HEK293 (cell line): ENCODE measurements at regions not wholly inside any gene's neighbourhood (a gene's known extent, or its start where the extent isn't known, plus 50 kb on each side); places are given as distances from the start of the nearest gene placed in this dataset.

Experiments
- CTCF ChIA-PET: fragments of 350-600 bp; formaldehyde crosslinking; extraction: SDS; loops from one replicate; lab custom pipeline; 2021; ENCODE audit warnings: antibody characterized with exemption; lab: Yijun Ruan, JAX
- POLR2A ChIA-PET: fragments of 300-600 bp; formaldehyde crosslinking; extraction: SDS; loops from one replicate; lab custom pipeline; 2020; ENCODE audit warnings: antibody characterized with exemption, inconsistent platforms; lab: Yijun Ruan, JAX
- H3K27ac ChIP-seq: fragments of 200-500 bp; sonication (Bioruptor generic); 2 replicates; pipeline ENCODE4 v1.5.1; 2014; ENCODE audit warnings: low read depth, low read length, control low read depth, inconsistent platforms; ENCODE audit errors: extremely low read depth
- H3K36me3 ChIP-seq, 2 experiments: fragments of 200-500 bp in 1 of 2; sonication (Bioruptor generic) in 1 of 2; 1 replicate in 1 of 2; 2 replicates in 1 of 2; pipeline ENCODE4 v1.5.1; 2014 to 2017; ENCODE audit warnings: inconsistent platforms in 2 of 2, low read length in 2 of 2; ENCODE audit not compliant: control insufficient read depth in 2 of 2, insufficient read depth in 1 of 2
- H3K4me1 ChIP-seq: fragments of 200-500 bp; sonication (Bioruptor generic); 2 replicates; pipeline ENCODE4 v1.5.1; 2014; ENCODE audit warnings: mild to moderate bottlenecking, low read length, inconsistent platforms; ENCODE audit not compliant: control insufficient read depth, insufficient read depth
- H3K4me3 ChIP-seq: 2 replicates; pipeline ENCODE4 v1.5.1; 2011; ENCODE audit warnings: low read depth, mild to moderate bottlenecking, control low read depth, low read length, moderate library complexity
- H3K9me3 ChIP-seq: fragments of 200-500 bp; sonication (Bioruptor generic); 2 replicates; pipeline ENCODE4 v1.5.1; 2014; ENCODE audit warnings: low read depth, low read length, inconsistent platforms; ENCODE audit not compliant: control insufficient read depth, insufficient read depth
- EGR2 ChIP-seq: fragments of 450-650 bp; formaldehyde crosslinking; IDR thresholded peaks from 2 replicates; pipeline ENCODE4 v1.5.1; 2016; ENCODE audit warnings: low read depth, missing biosample characterization, missing genetic modification characterization
- ELK4 ChIP-seq: IDR thresholded peaks from 2 replicates; pipeline ENCODE4 v1.6.1; 2011; ENCODE audit warnings: mild to moderate bottlenecking, low read depth, low read length, borderline replicate concordance
- FEZF1 ChIP-seq: fragments of 450-650 bp; formaldehyde crosslinking; IDR thresholded peaks from 2 replicates; pipeline ENCODE4 v1.5.1; 2016; ENCODE audit warnings: missing biosample characterization, missing genetic modification characterization
- MEIS1 ChIP-seq: sonication (generic); formaldehyde crosslinking; IDR thresholded peaks from 2 replicates; pipeline ENCODE4 v1.8.1; 2022; ENCODE audit warnings: missing genetic modification reagents, mild to moderate bottlenecking, borderline replicate concordance
- MYNN ChIP-seq: fragments of 450-650 bp; formaldehyde crosslinking; IDR thresholded peaks from 2 replicates; pipeline ENCODE4 v1.5.1; 2016; ENCODE audit warnings: missing biosample characterization, missing genetic modification characterization, borderline replicate concordance
- MZF1 ChIP-seq: fragments of 450-650 bp; formaldehyde crosslinking; IDR thresholded peaks from 2 replicates; pipeline ENCODE4 v1.5.1; 2017; ENCODE audit warnings: missing biosample characterization, missing genetic modification characterization, borderline replicate concordance
- PRDM10 ChIP-seq: fragments of 450-650 bp; formaldehyde crosslinking; IDR thresholded peaks from 2 replicates; pipeline ENCODE4 v1.5.1; 2016; ENCODE audit warnings: missing biosample characterization, missing genetic modification characterization
- SCRT1 ChIP-seq: fragments of 450-650 bp; formaldehyde crosslinking; IDR thresholded peaks from 2 replicates; pipeline ENCODE4 v1.5.1; 2016; ENCODE audit warnings: missing biosample characterization, missing genetic modification characterization, borderline replicate concordance
- SP3 ChIP-seq: fragments of 450-650 bp; formaldehyde crosslinking; IDR thresholded peaks from 2 replicates; pipeline ENCODE4 v1.5.1; 2016; ENCODE audit warnings: missing biosample characterization, missing genetic modification characterization
- TRIM28 ChIP-seq: IDR thresholded peaks from 2 replicates; pipeline ENCODE4 v1.6.1; 2011; ENCODE audit warnings: low read length, control low read depth, borderline replicate concordance
- ZFHX2 ChIP-seq: fragments of 450-650 bp; formaldehyde crosslinking; conservative IDR thresholded peaks from 2 replicates; pipeline ENCODE4 v1.5.1; 2016; ENCODE audit warnings: missing biosample characterization, missing genetic modification characterization
- ZNF121 ChIP-seq: fragments of 450-650 bp; formaldehyde crosslinking; IDR thresholded peaks from 2 replicates; pipeline ENCODE4 v1.5.1; 2016; ENCODE audit warnings: missing biosample characterization, missing genetic modification characterization
- ZNF18 ChIP-seq: fragments of 450-650 bp; formaldehyde crosslinking; IDR thresholded peaks from 2 replicates; pipeline ENCODE4 v1.5.1; 2016; ENCODE audit warnings: missing biosample characterization, missing genetic modification characterization
- ZNF335 ChIP-seq: fragments of 450-650 bp; formaldehyde crosslinking; conservative IDR thresholded peaks from 2 replicates; pipeline ENCODE4 v1.5.1; 2016; ENCODE audit warnings: missing biosample characterization, missing genetic modification characterization
- ZNF341 ChIP-seq: fragments of 450-650 bp; formaldehyde crosslinking; IDR thresholded peaks from 2 replicates; pipeline ENCODE4; 2016; ENCODE audit warnings: low read depth, missing biosample characterization, missing genetic modification characterization
- ZNF394 ChIP-seq: fragments of 450-650 bp; formaldehyde crosslinking; IDR thresholded peaks from 2 replicates; pipeline ENCODE4 v1.5.1; 2016; ENCODE audit warnings: missing biosample characterization, missing genetic modification characterization, mild to moderate bottlenecking, moderate library complexity, borderline replicate concordance
- ZNF426 ChIP-seq: fragments of 450-650 bp; formaldehyde crosslinking; IDR thresholded peaks from 2 replicates; pipeline ENCODE4 v1.5.1; 2017; ENCODE audit warnings: missing biosample characterization, missing genetic modification characterization, mild to moderate bottlenecking, inconsistent platforms, moderate library complexity
- ZNF558 ChIP-seq: fragments of 450-650 bp; formaldehyde crosslinking; IDR thresholded peaks from 2 replicates; pipeline ENCODE4 v1.5.1; 2016; ENCODE audit warnings: missing biosample characterization, missing genetic modification characterization
- ZNF585B ChIP-seq: fragments of 450-650 bp; formaldehyde crosslinking; IDR thresholded peaks from 2 replicates; pipeline ENCODE4 v1.5.1; 2016; ENCODE audit warnings: missing biosample characterization, missing genetic modification characterization
- ZNF629 ChIP-seq: fragments of 450-650 bp; formaldehyde crosslinking; IDR thresholded peaks from 2 replicates; pipeline ENCODE4 v1.5.1; 2017; ENCODE audit warnings: missing biosample characterization, missing genetic modification characterization
- ZNF843 ChIP-seq: fragments of 450-650 bp; formaldehyde crosslinking; IDR thresholded peaks from 2 replicates; pipeline ENCODE4 v1.5.1; 2016; ENCODE audit warnings: missing biosample characterization, missing genetic modification characterization
- ZSCAN18 ChIP-seq: fragments of 450-650 bp; formaldehyde crosslinking; IDR thresholded peaks from 2 replicates; pipeline ENCODE4 v1.5.1; 2016; ENCODE audit warnings: missing biosample characterization, missing genetic modification characterization

GRCh38 chr3:182216311-182216970, 504.7 kb downstream of the SOX2 start:
- CTCF ChIA-PET, result no interaction called here
- no peak overlapping the region for H3K4me3 ChIP-seq
- no peaks in the 10 kb centered on the region for H3K9me3 ChIP-seq
- no peak for TF ChIP-seq ZNF585B (tag by site-specific recombination)
- peak; percentile 69 for TF ChIP-seq TRIM28
- TF ChIP-seq ZFHX2 (tag by site-specific recombination), result peak; percentile 78
- TF ChIP-seq ZNF341 (tag by site-specific recombination), result peak; percentile 27; the same call in 1 of the 2 replicates
- TF ChIP-seq PRDM10 (tag by site-specific recombination), result peak; percentile 52; the same call in 1 of the 2 replicates
- TF ChIP-seq SCRT1, result no peak
- 0 out of 2 replicates have a peak, but pooled peaks have one; percentile 24 for TF ChIP-seq MZF1 (tag by site-specific recombination)
- TF ChIP-seq SP3 (tag by site-specific recombination), result no peak
- TF ChIP-seq ELK4, result no peak
- TF ChIP-seq ZNF121 (tag by site-specific recombination), result no peak
- peak; percentile 43; the same call in 1 of the 2 replicates for TF ChIP-seq ZNF843
- peak; percentile 71 for TF ChIP-seq EGR2 (tag by site-specific recombination)
- TF ChIP-seq ZNF558, result no peak
- peaks cover 7% of the 10 kb centered on the region for H3K4me1 ChIP-seq
- H3K36me3 ChIP-seq, result no peaks in the 10 kb centered on the region
- POLR2A ChIA-PET, result no interaction called here
- no peak overlapping the region for H3K27ac ChIP-seq

- no peaks in the 10 kb centered on the region for H3K4me1 ChIP-seq
- H3K9me3 ChIP-seq, result no peaks in the 10 kb centered on the region
- H3K4me3 ChIP-seq, result no peak overlapping the region
- no peaks in the 10 kb centered on the region for H3K36me3 ChIP-seq
- ChIA-PET POLR2A (no interaction called here), CTCF (interaction anchor here (0.7 kb wide), 1 partner anchor 74 kb away, joined by 3 read pairs; no protein-coding TSS in a partner anchor)
- no peak overlapping the region for H3K27ac ChIP-seq
- TF ChIP-seq MEIS1 (CRISPR knock-in tag) (no peak), ZNF843 (no peak), ZNF18 (tag by site-specific recombination) (no peak), FEZF1 (tag by site-specific recombination) (0 out of 2 replicates have a peak, but pooled peaks have one; percentile 12)
Observed at GRCh38 chr3:182220013-182220412, 508.3 kb downstream of the SOX2 start.

- CTCF ChIA-PET, result interaction anchor here (0.7 kb wide), 1 partner anchor 74 kb away, joined by 3 read pairs; no protein-coding TSS in a partner anchor
- Histone ChIP-seq H3K4me1 (no peaks in the 10 kb centered on the region), H3K36me3 (no peaks in the 10 kb centered on the region), H3K9me3 (no peaks in the 10 kb centered on the region), H3K4me3 (no peak overlapping the region), H3K27ac (no peak overlapping the region)
- POLR2A ChIA-PET, result no interaction called here
- no peak for TF ChIP-seq ZNF558
- no peak for TF ChIP-seq ZNF426 (tag by site-specific recombination)
- TF ChIP-seq ZSCAN18, result no peak
- no peak for TF ChIP-seq MYNN (tag by site-specific recombination)
- TF ChIP-seq ZNF335 (tag by site-specific recombination), result no peak
- no peak for TF ChIP-seq ZNF629 (tag by site-specific recombination)
- no peak for TF ChIP-seq ZNF394 (tag by site-specific recombination)
Observed at GRCh38 chr3:182220471-182220870, 508.7 kb downstream of the SOX2 start.
